Calu3 (cell line): ENCODE measurements at regions not wholly inside any gene's neighbourhood (a gene's known extent, or its start where the extent isn't known, plus 50 kb on each side); places are given as distances from the start of the nearest gene placed in this dataset.

Experiments
- BruUV-seq: library from RNA; stranded (reverse); fragments of 400-500 nt; replicated peaks from 2 replicates; lab custom pipeline; 2021; lab: Mats Ljungman, UMichigan
- CTCF ChIA-PET: fragments of 300-600 bp; sonication (Branson Sonifier 250); formaldehyde crosslinking; loops from one replicate; lab custom pipeline; 2022; ENCODE audit warnings: antibody characterized with exemption; lab: Charles Lee
- DNase-seq: peaks from one replicate; pipeline ENCODE4 v3.0.0; 2022
- H3K27ac Mint-ChIP-seq: one replicate; pipeline ENCODE4 v1.8.0; 2022; ENCODE audit warnings: mixed read lengths; ENCODE audit not compliant: unreplicated experiment
- H3K27me3 Mint-ChIP-seq: one replicate; pipeline ENCODE4 v1.8.0; 2022; ENCODE audit warnings: mixed read lengths; ENCODE audit not compliant: unreplicated experiment
- H3K36me3 Mint-ChIP-seq: one replicate; pipeline ENCODE4 v1.8.0; 2022; ENCODE audit warnings: mild to moderate bottlenecking, moderate library complexity, mixed read lengths; ENCODE audit not compliant: insufficient read depth, unreplicated experiment
- H3K4me1 Mint-ChIP-seq: one replicate; pipeline ENCODE4 v1.8.0; 2022; ENCODE audit warnings: mild to moderate bottlenecking, low read depth, mixed read lengths; ENCODE audit not compliant: unreplicated experiment
- H3K4me3 Mint-ChIP-seq: one replicate; pipeline ENCODE4 v1.8.0; 2022; ENCODE audit warnings: mild to moderate bottlenecking, low read depth, moderate library complexity, mixed read lengths; ENCODE audit not compliant: unreplicated experiment
- H3K9me3 Mint-ChIP-seq: one replicate; pipeline ENCODE4 v1.8.0; 2022; ENCODE audit warnings: low read depth, mixed read lengths; ENCODE audit not compliant: unreplicated experiment
- CTCF ChIP-seq: fragments of 200-600 bp; IDR thresholded peaks from one replicate; pipeline ENCODE4 v1.8.0; 2022; ENCODE audit warnings: antibody characterized with exemption; ENCODE audit not compliant: unreplicated experiment
- intact Hi-C: fragments of 100-400 bp; cut with micrococcal nuclease; formaldehyde crosslinking; loops from one replicate; pipeline ENCODE4 v1.10.0; 2022; ENCODE audit not compliant: unreplicated experiment

DNA sequence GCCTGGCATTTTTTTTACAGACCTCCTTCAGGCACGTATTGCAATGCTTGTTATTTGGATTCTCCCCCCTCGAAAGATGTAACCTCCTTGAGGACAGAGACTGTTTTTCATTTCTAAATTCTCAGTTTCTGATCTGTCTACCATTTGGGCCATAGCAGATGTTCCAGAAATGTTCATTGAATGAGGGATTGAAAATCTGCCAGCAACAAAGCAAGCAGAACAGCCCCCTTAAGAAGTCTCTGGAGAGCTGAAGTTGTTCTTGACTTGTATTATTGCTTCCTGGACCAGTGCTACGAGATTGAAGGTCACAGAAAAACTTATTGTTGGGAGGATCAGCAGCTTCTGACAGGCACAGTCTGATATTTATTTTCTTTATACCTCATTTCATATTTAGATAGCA is 355.5 kb downstream of the EPHA4 start:
- H3K36me3 Mint-ChIP-seq, result no peaks in the 10 kb centered on the region
- no peak for DNase-seq
- no peaks in the 10 kb centered on the region for H3K4me1 Mint-ChIP-seq
- CTCF ChIA-PET, result no interaction called here
- no peak overlapping the region for H3K27ac Mint-ChIP-seq
- TF ChIP-seq CTCF, result no peak
- peaks cover 2% of the 10 kb centered on the region for H3K9me3 Mint-ChIP-seq
- intact Hi-C loops, result no loop called here
- no peak overlapping the region for H3K4me3 Mint-ChIP-seq
- no peaks in the 10 kb centered on the region for H3K27me3 Mint-ChIP-seq
- BruUV-seq, result no TSS peak

GRCh38 chr2:221225752-221226151 is 346.4 kb downstream of the EPHA4 start:
- Mint-ChIP-seq H3K27ac (no peak overlapping the region), H3K4me3 (no peak overlapping the region), H3K27me3 (no peaks in the 10 kb centered on the region), H3K9me3 (no peaks in the 10 kb centered on the region), H3K4me1 (no peaks in the 10 kb centered on the region), H3K36me3 (no peaks in the 10 kb centered on the region)
- intact Hi-C loops, result no loop called here
- no peak for TF ChIP-seq CTCF
- no peak for DNase-seq
- BruUV-seq, result no TSS peak
- CTCF ChIA-PET, result no interaction called here

GRCh38 chr2:221228214-221228769 is 343.8 kb downstream of the EPHA4 start:
- CTCF ChIA-PET, result no interaction called here
- intact Hi-C loops, result no loop called here
- no peaks in the 10 kb centered on the region for H3K9me3 Mint-ChIP-seq
- no peaks in the 10 kb centered on the region for H3K27me3 Mint-ChIP-seq
- DNase-seq, result no peak
- H3K4me1 Mint-ChIP-seq, result no peaks in the 10 kb centered on the region
- no peak overlapping the region for H3K27ac Mint-ChIP-seq
- H3K36me3 Mint-ChIP-seq, result no peaks in the 10 kb centered on the region
- no peak for TF ChIP-seq CTCF
- BruUV-seq, result no TSS peak
- no peak overlapping the region for H3K4me3 Mint-ChIP-seq

- CTCF ChIA-PET, result no interaction called here
- H3K36me3 Mint-ChIP-seq, result no peaks in the 10 kb centered on the region
- intact Hi-C loops, result no loop called here
- no peaks in the 10 kb centered on the region for H3K4me1 Mint-ChIP-seq
- H3K27me3 Mint-ChIP-seq, result no peaks in the 10 kb centered on the region
- no peak for DNase-seq
- no peak for TF ChIP-seq CTCF
- H3K9me3 Mint-ChIP-seq, result no peaks in the 10 kb centered on the region
- H3K27ac Mint-ChIP-seq, result no peak overlapping the region
- BruUV-seq, result no TSS peak
- H3K4me3 Mint-ChIP-seq, result no peak overlapping the region
Observed at GRCh38 chr2:221229099-221229498, 343.0 kb downstream of the EPHA4 start.
